ENCODE measurements at regions not wholly inside any gene's neighbourhood (a gene's known extent, or its start where the extent isn't known, plus 50 kb on each side); places are given as distances from the start of the nearest gene placed in this dataset.

- CTCF ChIA-PET = no interaction called here
- no peak for DNase-seq (ENCODE audit: extremely low spot score)
These were observed 434.7 kb downstream of the TNS3 start for GRCh38 chr7:47147213-47147631.

DNA sequence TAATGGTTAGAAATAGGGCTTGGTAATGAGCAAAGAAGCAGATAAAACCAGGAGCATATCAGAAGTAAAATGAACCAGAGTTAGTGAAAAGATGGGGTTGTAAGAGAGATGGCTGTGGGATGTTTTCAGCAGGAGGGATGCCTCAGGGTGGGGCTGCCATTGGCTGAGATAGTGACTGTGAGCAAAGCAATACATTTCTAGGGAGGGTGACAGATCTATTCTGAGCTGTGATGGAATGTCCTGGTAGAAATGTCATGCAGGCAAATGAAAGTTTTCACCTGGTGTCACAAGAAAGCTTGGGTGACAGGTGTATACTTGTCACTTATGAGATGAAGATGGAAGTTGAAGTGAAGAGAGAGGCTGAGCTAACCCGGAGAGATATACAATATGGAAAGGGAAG, 435.9 kb downstream of the TNS3 start:
- ChIA-PET POLR2A (no interaction called here), CTCF (no interaction called here)
- DNase-seq (ENCODE audit: extremely low spot score) = no peak
- TF ChIP-seq FOXM1 (IDR thresholded peaks at IDR 0.05; ENCODE audit: borderline replicate concordance) = no peak
- no peak for TF ChIP-seq ARNT (IDR thresholded peaks at IDR 0.05)
- no peak for TF ChIP-seq ELF4 (IDR thresholded peaks at IDR 0.05)
- TF ChIP-seq HDGF (IDR thresholded peaks at IDR 0.05; ENCODE audit: borderline replicate concordance) = no peak
- no peak for TF ChIP-seq TARDBP (IDR thresholded peaks at IDR 0.05)
- TF ChIP-seq L3MBTL2 (conservative IDR thresholded peaks at IDR 0.05) = no peak
- no peak for TF ChIP-seq FOXA1 (IDR thresholded peaks at IDR 0.05)
- TF ChIP-seq BHLHE40 (IDR thresholded peaks at IDR 0.05; ENCODE audit: borderline replicate concordance) = no peak

More at GRCh38 chr7:47147213-47147631, 434.7 kb downstream of the TNS3 start:
- TF ChIP-seq HDGF (IDR thresholded peaks at IDR 0.05; ENCODE audit: borderline replicate concordance) (no peak), ELF4 (IDR thresholded peaks at IDR 0.05) (no peak), L3MBTL2 (conservative IDR thresholded peaks at IDR 0.05) (no peak), BHLHE40 (IDR thresholded peaks at IDR 0.05; ENCODE audit: borderline replicate concordance) (no peak), TARDBP (IDR thresholded peaks at IDR 0.05) (no peak), SP1 (IDR thresholded peaks at IDR 0.05) (no peak), NFRKB (IDR thresholded peaks at IDR 0.05) (no peak), CTBP1 (IDR thresholded peaks at IDR 0.05; ENCODE audit: borderline replicate concordance) (no peak), ARNT (IDR thresholded peaks at IDR 0.05) (no peak), FOXK2 (IDR thresholded peaks at IDR 0.05) (no peak), FOXA1 (IDR thresholded peaks at IDR 0.05) (no peak), FOXM1 (IDR thresholded peaks at IDR 0.05; ENCODE audit: borderline replicate concordance) (no peak), ZNF384 (IDR thresholded peaks at IDR 0.05) (no peak), LEF1 (IDR thresholded peaks at IDR 0.05; ENCODE audit: borderline replicate concordance) (no peak), SUZ12 (IDR thresholded peaks at IDR 0.05) (no peak)
- TF ChIP-seq, protein P1, sequence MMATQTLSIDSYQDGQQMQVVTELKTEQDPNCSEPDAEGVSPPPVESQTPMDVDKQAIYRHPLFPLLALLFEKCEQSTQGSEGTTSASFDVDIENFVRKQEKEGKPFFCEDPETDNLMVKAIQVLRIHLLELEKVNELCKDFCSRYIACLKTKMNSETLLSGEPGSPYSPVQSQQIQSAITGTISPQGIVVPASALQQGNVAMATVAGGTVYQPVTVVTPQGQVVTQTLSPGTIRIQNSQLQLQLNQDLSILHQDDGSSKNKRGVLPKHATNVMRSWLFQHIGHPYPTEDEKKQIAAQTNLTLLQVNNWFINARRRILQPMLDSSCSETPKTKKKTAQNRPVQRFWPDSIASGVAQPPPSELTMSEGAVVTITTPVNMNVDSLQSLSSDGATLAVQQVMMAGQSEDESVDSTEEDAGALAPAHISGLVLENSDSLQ (IDR thresholded peaks at IDR 0.05) = no peak
- POLR2A ChIA-PET = no interaction called here

DNA sequence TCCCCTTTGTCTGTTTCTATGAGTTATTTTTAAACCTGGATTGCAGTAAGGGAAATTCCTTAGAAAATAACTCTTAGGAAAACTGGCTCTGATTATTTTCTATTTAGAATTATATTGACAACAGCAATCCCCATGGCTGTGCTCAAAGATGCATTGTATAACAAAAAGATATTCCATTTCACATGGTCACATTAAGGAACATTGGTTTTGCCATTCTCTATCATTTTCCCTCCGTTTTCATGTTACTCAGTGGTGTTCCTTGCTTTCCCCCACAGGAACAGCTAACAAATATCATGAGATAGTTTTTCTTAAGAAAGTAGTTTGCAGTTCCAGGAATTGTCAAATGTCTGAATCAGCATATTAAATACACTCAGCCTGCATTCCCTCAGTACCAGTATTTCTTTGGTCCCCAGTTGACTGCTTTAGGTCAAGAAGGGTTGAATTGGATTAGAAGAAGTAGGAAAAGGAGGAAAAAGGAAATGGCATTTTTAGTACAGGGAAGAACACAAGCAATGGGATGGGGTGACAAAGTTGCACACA, 436.7 kb downstream of the TNS3 start:
- TF ChIP-seq TARDBP (IDR thresholded peaks at IDR 0.05) = no peak
- no peak for TF ChIP-seq FOXK2 (IDR thresholded peaks at IDR 0.05)
- no peak for TF ChIP-seq NFRKB (IDR thresholded peaks at IDR 0.05)
- no peak for TF ChIP-seq ELF4 (IDR thresholded peaks at IDR 0.05)
- TF ChIP-seq LEF1 (IDR thresholded peaks at IDR 0.05; ENCODE audit: borderline replicate concordance) = no peak
- TF ChIP-seq, protein P1 (IDR thresholded peaks at IDR 0.05) = no peak
- no peak for TF ChIP-seq CTBP1 (IDR thresholded peaks at IDR 0.05; ENCODE audit: borderline replicate concordance)
- TF ChIP-seq ARNT (IDR thresholded peaks at IDR 0.05) = no peak
- no peak for TF ChIP-seq L3MBTL2 (conservative IDR thresholded peaks at IDR 0.05)
- TF ChIP-seq HDGF (IDR thresholded peaks at IDR 0.05; ENCODE audit: borderline replicate concordance) = no peak
- TF ChIP-seq BHLHE40 (IDR thresholded peaks at IDR 0.05; ENCODE audit: borderline replicate concordance) = no peak
- no peak for TF ChIP-seq SUZ12 (IDR thresholded peaks at IDR 0.05)
- TF ChIP-seq SP1 (IDR thresholded peaks at IDR 0.05) = no peak
- TF ChIP-seq FOXA1 (IDR thresholded peaks at IDR 0.05) = no peak
- no peak for TF ChIP-seq ZNF384 (IDR thresholded peaks at IDR 0.05)
- ChIA-PET CTCF (no interaction called here), POLR2A (no interaction called here)
- DNase-seq (ENCODE audit: extremely low spot score) = no peak

DNA sequence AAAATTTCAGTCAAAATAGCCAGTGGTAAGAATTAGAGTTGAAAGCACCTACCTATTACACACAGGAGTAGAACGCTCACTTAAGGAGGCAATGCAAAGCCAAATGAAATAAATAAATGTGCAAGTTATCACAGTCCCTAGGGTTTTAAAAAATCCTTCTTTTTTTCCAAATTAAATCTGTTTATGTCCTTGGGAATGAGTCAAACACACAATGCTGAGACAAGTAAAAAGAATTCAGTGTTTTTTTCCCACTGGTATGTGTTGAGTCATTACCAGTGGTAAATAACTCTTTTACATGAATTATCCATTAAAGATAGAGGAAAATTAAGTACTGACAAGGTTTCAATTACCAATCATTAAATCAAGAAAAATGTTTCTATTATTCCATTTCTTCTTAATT, 438.6 kb downstream of the TNS3 start:
- CTCF ChIA-PET = no interaction called here
- no peak for TF ChIP-seq ZNF384 (IDR thresholded peaks at IDR 0.05)
- no peak for TF ChIP-seq CTBP1 (IDR thresholded peaks at IDR 0.05; ENCODE audit: borderline replicate concordance)
- TF ChIP-seq FOXM1 (IDR thresholded peaks at IDR 0.05; ENCODE audit: borderline replicate concordance) = no peak
- TF ChIP-seq FOXA1 (IDR thresholded peaks at IDR 0.05) = no peak
- no peak for TF ChIP-seq SUZ12 (IDR thresholded peaks at IDR 0.05)
- no peak for TF ChIP-seq FOXK2 (IDR thresholded peaks at IDR 0.05)
- TF ChIP-seq ARNT (IDR thresholded peaks at IDR 0.05) = no peak
- TF ChIP-seq ELF4 (IDR thresholded peaks at IDR 0.05) = no peak
- TF ChIP-seq BHLHE40 (IDR thresholded peaks at IDR 0.05; ENCODE audit: borderline replicate concordance) = no peak
- no peak for TF ChIP-seq NFRKB (IDR thresholded peaks at IDR 0.05)
- TF ChIP-seq TARDBP (IDR thresholded peaks at IDR 0.05) = no peak
- TF ChIP-seq, protein P1 (IDR thresholded peaks at IDR 0.05) = no peak
- TF ChIP-seq SP1 (IDR thresholded peaks at IDR 0.05) = no peak
- no peak for TF ChIP-seq HDGF (IDR thresholded peaks at IDR 0.05; ENCODE audit: borderline replicate concordance)
- no peak for TF ChIP-seq L3MBTL2 (conservative IDR thresholded peaks at IDR 0.05)
- no peak for TF ChIP-seq LEF1 (IDR thresholded peaks at IDR 0.05; ENCODE audit: borderline replicate concordance)
- POLR2A ChIA-PET = no interaction called here
- no peak for DNase-seq (ENCODE audit: extremely low spot score)

- ChIA-PET POLR2A (no interaction called here), CTCF (no interaction called here)
- no peak for DNase-seq (ENCODE audit: extremely low spot score)
- TF ChIP-seq HDGF (IDR thresholded peaks at IDR 0.05; ENCODE audit: borderline replicate concordance) (no peak), LEF1 (IDR thresholded peaks at IDR 0.05; ENCODE audit: borderline replicate concordance) (no peak), BHLHE40 (IDR thresholded peaks at IDR 0.05; ENCODE audit: borderline replicate concordance) (no peak), TARDBP (IDR thresholded peaks at IDR 0.05) (no peak), FOXK2 (IDR thresholded peaks at IDR 0.05) (no peak), L3MBTL2 (conservative IDR thresholded peaks at IDR 0.05) (no peak), NFRKB (IDR thresholded peaks at IDR 0.05) (no peak), FOXM1 (IDR thresholded peaks at IDR 0.05; ENCODE audit: borderline replicate concordance) (no peak), CTBP1 (IDR thresholded peaks at IDR 0.05; ENCODE audit: borderline replicate concordance) (no peak), FOXA1 (IDR thresholded peaks at IDR 0.05) (no peak), ZNF384 (IDR thresholded peaks at IDR 0.05) (no peak), SUZ12 (IDR thresholded peaks at IDR 0.05) (no peak), SP1 (IDR thresholded peaks at IDR 0.05) (no peak), ELF4 (IDR thresholded peaks at IDR 0.05) (no peak), ARNT (IDR thresholded peaks at IDR 0.05) (no peak)
- TF ChIP-seq, protein P1 (IDR thresholded peaks at IDR 0.05) = no peak
These were observed 439.1 kb downstream of the TNS3 start for GRCh38 chr7:47142867-47143175.

All from HEK293T (cell line).